Activated CD4-positive, alpha-beta T cell treated with anti-CD3 and anti-CD28 coated beads, Interleukin-10, Interleukin-2, amounts not matched to agents 100 ng/mL and 50 ng/mL, durations not matched to agents 16 hours and 8 hours (primary cell): ENCODE measurements at regions not wholly inside any gene's neighbourhood (a gene's known extent, or its start where the extent isn't known, plus 50 kb on each side); places are given as distances from the start of the nearest gene placed in this dataset.
"Not testable (repeated sequence)": the region's sequence is repeated elsewhere in the genome, so short reads cannot be mapped to it uniquely, and the experiment has no call there.

ENCODE experiments used
- DNase-seq: peaks from one replicate; pipeline ENCODE4 v3.0.0-alpha.2; 2020

GRCh38 chr3:157856078-157856939, 249.9 kb downstream of the SHOX2 start:
- DNase-seq: no peak

- not testable (repeated sequence) for DNase-seq
Observed at GRCh38 chr3:157845839-157846238, 260.4 kb downstream of the SHOX2 start.

GRCh38 chr3:157844800-157845565, 261.2 kb downstream of the SHOX2 start:
- DNase-seq: no peak

- no peak for DNase-seq
Observed at GRCh38 chr3:157844216-157844615, 262.0 kb downstream of the SHOX2 start.

- DNase-seq: no peak
Observed at GRCh38 chr3:157841029-157841428, 265.2 kb downstream of the SHOX2 start.

GRCh38 chr3:157840564-157840963, 265.7 kb downstream of the SHOX2 start:
- no peak for DNase-seq

- no peak for DNase-seq
Observed at GRCh38 chr3:157838457-157838856, 267.8 kb downstream of the SHOX2 start.

- no peak for DNase-seq
Observed at GRCh38 chr3:157837336-157837735, 268.9 kb downstream of the SHOX2 start.

GRCh38 chr3:157836022-157836421, 270.2 kb downstream of the SHOX2 start:
- no peak for DNase-seq

- DNase-seq: no peak
Observed at GRCh38 chr3:157832588-157832987, 273.6 kb downstream of the SHOX2 start.

- no peak for DNase-seq
Observed at GRCh38 chr3:157830556-157831236, 275.5 kb downstream of the SHOX2 start.

- DNase-seq: no peak
Observed at GRCh38 chr3:157829786-157830185, 276.4 kb downstream of the SHOX2 start.

GRCh38 chr3:157824281-157824680, 281.9 kb downstream of the SHOX2 start:
- DNase-seq: no peak

- DNase-seq: no peak
Observed at GRCh38 chr3:157823050-157823449, 283.2 kb downstream of the SHOX2 start.

GRCh38 chr3:157820157-157820517, 286.1 kb downstream of the SHOX2 start:
- no peak for DNase-seq

- DNase-seq: no peak
Observed at GRCh38 chr3:157819270-157820156, 286.7 kb downstream of the SHOX2 start.

GRCh38 chr3:157816896-157817295, 289.3 kb downstream of the SHOX2 start:
- DNase-seq: no peak

GRCh38 chr3:157816296-157816695, 289.9 kb downstream of the SHOX2 start:
- DNase-seq: no peak

- no peak for DNase-seq
Observed at GRCh38 chr3:157815739-157816138, 290.5 kb downstream of the SHOX2 start.

GRCh38 chr3:157810924-157811718, 295.1 kb downstream of the SHOX2 start:
- DNase-seq: no peak

GRCh38 chr3:157807280-157807679, 298.9 kb downstream of the SHOX2 start:
- DNase-seq: no peak

GRCh38 chr3:157805538-157805937, 300.7 kb downstream of the SHOX2 start:
- DNase-seq: no peak
